ENCODE measurements at regions not wholly inside any gene's neighbourhood (a gene's known extent, or its start where the extent isn't known, plus 50 kb on each side); places are given as distances from the start of the nearest gene placed in this dataset.

DNA sequence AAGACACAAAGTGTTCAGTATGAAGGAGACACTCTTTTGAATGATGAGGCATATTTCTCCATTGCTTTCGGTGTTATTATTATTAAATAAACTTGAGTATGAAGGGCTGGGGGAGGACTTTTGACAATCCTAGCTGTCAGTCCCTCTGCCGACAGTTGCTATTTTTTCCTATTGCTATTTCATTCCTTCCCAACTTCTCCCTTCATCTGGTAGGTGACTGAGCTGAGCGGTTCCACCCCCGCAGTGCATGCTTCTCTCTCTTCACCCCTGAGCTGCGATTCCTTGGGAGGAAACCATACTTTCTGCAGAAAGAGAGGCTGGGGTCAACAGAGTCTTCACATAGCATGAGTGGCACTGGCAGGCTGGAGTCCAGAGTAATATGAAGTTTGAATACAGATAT, 261.2 kb upstream of the TAC1 start:
- DNase-seq: no peak

- DNase-seq: peak in 1 of 2 experiments; percentile 2
Observed at GRCh38 chr7:97471491-97471890, 260.4 kb upstream of the TAC1 start.

DNA sequence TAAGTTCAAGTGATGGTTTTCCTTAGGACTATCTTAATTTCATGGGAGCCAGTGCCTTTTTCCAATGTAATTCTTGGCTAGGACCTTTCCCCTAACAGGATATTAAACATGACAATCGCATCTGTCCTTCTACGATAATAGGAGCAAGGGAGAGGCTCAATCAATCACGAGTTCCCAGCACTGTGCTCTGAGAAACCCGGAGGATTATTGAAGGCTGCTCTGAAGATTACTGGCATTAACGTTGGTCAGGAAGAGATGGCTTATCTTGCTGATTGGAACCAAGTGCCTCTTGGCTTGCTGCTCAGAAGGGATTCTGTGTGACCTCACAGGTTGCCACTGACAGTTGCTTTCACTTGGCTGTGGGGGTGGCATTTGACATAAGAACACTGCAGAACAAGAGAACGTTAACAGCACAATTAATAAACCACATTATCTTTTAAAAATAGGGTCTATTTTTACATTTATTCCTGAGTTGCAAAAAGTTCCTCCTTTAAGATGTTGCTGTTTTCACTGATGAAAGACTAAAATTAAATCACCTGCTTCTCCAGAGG, 252.1 kb upstream of the TAC1 start:
- peak; percentile 90 to 95 for DNase-seq

DNA sequence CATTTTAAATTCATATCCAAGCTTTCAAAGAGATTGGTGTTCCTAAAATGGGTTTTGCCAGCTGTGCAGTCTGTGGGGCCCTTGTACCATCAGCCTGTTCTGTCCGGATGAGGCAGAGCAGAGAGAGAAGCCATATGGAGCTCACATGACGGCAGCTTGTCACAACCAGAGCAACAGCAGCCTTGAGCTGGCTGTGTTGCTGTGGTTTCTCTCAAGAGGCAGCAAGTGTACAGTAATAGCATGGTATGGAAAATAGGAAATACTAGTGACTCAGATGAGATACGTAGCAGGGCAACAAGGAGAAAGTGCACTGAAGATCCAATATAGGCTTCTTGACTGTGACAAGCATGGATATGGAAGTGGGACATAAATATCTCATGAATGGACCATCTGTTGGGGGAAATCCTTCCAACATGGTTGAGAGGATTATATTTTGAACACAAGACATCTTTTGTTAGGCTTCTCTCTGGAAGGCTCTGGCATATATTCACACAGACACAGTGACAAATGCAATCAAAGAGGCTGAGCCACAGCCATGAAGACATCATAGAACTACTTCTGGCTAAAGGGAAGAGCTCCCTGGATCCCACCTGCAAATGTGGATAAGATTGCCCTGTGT, 251.0 kb upstream of the TAC1 start:
- peak; percentile 84 to 95 for DNase-seq

DNA sequence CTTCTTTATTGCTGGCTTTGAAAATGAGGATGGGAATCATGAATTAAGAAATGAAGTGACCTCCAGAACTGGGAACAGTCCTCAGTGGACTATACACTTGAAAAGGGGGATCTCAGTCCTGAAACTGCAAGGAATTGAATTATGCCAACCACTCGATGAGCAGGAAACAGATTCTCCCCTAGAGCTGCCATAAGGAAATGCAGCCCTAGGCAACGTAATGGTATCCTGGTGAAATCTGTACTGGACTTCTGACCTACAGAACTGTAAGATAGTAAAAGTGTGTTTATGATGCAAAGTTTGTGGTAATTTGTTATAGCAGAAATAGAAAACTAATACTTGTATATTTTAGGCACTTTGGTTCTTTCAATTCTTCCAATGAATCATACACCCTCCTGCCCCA, 236.4 kb upstream of the TAC1 start:
- DNase-seq: no peak

GRCh38 chr7:97499204-97499603, 232.7 kb upstream of the TAC1 start:
- DNase-seq: peak in 1 of 2 experiments; percentile 32

- peak in 1 of 2 experiments; percentile 21 for DNase-seq
Observed at GRCh38 chr7:97503367-97504094, 228.4 kb upstream of the TAC1 start.

- DNase-seq: no peak
Observed at GRCh38 chr7:97506728-97507127, 225.2 kb upstream of the TAC1 start.

GRCh38 chr7:97512441-97513207, 219.3 kb upstream of the TAC1 start:
- DNase-seq: no peak

- DNase-seq: no peak
Observed at GRCh38 chr7:97513326-97513725, 218.6 kb upstream of the TAC1 start.

GRCh38 chr7:97541188-97541587, 190.7 kb upstream of the TAC1 start:
- no peak for DNase-seq

- DNase-seq: no peak
Observed at GRCh38 chr7:97555857-97556421, 175.9 kb upstream of the TAC1 start.

GRCh38 chr7:97565665-97566064, 166.2 kb upstream of the TAC1 start:
- DNase-seq: no peak

DNA sequence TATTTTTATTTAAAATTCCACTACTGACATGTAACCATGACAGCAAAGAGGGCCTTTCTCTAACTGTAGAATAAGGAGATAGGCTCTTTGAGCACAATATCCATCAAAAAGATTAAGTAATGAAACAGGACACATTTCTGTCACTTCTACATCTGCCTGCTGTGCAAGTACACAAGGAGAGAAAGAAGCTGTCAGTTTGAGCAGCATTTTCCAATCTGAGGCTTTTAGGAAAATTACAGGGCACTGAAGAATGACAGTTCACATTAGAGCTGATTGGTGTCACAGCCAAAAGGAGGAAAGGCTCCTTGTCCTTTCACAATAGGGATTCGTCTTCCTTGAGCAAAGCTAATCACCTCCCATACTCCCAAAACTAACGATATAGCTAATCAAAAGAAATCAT, 158.8 kb upstream of the TAC1 start:
- DNase-seq: no peak

- DNase-seq: no peak
Observed at GRCh38 chr7:97576043-97576442, 155.8 kb upstream of the TAC1 start.

- no peak for DNase-seq
Observed at GRCh38 chr7:97578225-97578624, 153.7 kb upstream of the TAC1 start.

- DNase-seq: no peak
Observed at GRCh38 chr7:97580205-97580604, 151.7 kb upstream of the TAC1 start.

DNA sequence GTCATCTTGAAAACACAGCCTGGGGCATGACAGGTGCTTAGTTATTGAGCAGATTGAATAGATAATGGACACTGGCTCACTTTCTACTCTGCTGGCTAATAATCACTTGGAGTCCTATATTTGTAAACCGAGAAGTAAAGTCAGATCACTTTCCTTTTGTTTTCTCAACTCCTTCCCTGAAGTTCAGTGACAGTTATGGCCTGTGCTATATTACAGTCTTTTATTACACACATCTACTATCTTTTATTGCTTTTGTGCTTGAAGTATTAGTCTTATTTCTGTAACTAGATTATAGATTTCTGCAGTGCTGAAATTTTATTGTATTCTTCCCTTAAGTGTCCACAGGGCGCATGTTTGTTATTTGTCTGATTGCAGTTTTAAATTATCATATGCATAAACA, 136.4 kb upstream of the TAC1 start:
- DNase-seq: no peak

GRCh38 chr7:97601931-97602457, 129.9 kb upstream of the TAC1 start:
- DNase-seq: no peak

DNA sequence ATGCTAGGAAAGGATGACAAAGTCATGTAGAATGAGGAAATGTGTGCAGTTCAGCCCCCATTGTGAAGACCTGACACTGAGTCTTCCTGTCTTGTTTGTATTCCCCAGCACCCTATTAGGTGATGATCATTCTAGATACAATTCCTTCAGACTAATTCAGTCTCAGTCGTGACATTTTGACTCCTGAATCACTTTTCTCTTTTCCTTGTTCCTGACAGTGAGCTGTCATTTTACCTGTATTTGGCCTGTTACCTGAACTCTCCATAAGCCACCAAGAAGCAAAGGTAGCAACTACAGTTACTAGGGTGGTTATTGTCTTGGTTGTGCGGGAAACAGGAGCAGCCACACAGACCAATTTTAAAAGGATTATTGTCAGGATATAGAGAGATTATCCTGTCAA, 111.4 kb upstream of the TAC1 start:
- DNase-seq: no peak

GRCh38 chr7:97623333-97623732, 108.6 kb upstream of the TAC1 start:
- DNase-seq: no peak

DNA sequence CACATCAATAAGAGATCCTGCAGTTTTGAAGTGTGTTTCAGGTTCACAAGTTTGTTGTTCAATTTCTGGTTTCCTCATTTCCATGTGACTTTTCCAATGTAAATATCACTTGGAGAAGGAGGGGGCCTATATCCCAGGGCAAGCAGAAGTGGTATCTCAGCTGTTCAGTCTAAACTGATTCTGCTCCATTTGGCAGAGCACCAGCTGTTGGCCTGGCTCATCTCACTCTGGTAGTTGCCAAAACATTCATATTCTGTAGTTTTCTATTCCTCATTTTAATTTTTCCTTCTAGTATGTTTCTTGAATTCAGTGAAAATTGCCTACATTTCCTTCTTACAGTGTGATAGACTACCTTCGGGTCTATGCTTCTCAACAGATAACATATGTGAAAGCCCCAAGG, 101.8 kb upstream of the TAC1 start:
- no peak for DNase-seq

DNA sequence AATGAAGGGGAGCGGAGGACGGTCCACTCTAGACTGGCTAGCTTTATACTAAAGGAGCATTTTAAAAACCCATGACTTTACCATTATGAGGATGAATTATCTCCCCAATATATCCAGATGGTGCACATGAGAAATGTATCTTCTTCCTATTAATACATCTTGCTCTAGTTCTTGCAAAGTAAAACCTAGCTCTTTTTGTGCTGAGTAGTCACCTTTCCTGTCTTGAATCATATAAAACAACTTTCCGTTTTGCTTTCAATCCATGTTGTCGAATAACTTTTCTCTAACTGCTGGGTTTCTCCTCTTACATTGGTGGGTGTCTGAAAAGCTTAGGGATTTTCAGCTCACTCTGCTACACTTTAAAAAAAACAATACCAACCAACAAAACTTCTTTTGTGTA, 96.3 kb upstream of the TAC1 start:
- no peak for DNase-seq
